ENCODE measurements at regions not wholly inside any gene's neighbourhood (a gene's known extent, or its start where the extent isn't known, plus 50 kb on each side); places are given as distances from the start of the nearest gene placed in this dataset.
"Not testable (repeated sequence)": the region's sequence is repeated elsewhere in the genome, so short reads cannot be mapped to it uniquely, and the experiment has no call there.

DNA sequence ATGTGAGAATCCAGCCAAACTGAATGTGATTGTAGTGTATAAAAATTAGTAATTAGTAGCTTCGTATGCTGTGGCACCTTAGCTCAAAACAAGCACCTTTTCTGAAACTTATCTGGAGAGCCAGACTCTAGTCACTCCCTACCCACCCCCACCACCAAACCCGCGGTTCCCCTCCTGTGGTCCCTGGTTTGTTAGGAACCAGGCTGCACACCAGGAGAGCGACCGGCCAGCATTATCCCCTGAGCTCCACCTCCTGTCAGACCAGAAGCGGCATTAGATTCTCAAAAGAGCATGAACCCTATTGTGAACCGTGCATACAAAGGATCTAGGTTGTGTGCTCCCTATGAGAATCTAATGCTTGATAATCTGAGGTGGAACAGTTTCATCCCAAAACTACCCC is 498.6 kb downstream of the CHSY3 start:
- DNase-seq (ENCODE audit: low spot score) (peak; percentile 38), ATAC-seq (peak; percentile 96)
- TF ChIP-seq ZNF232 (CRISPR knock-in tag; IDR thresholded peaks at IDR 0.05): no peak
- peak; percentile 42; the same call in 1 of the 2 replicates for TF ChIP-seq ZNF423 (CRISPR knock-in tag; IDR thresholded peaks at IDR 0.05)
- ChIA-PET POLR2A (interaction anchor here (0.6 kb wide), 1 partner anchor 258 kb away, joined by 4 read pairs; no protein-coding TSS in a partner anchor), CTCF (interaction anchor here (0.6 kb wide), 1 partner anchor 173 kb away, joined by 4 read pairs; no protein-coding TSS in a partner anchor)
- Mint-ChIP-seq H3K27me3 (ENCODE audit: low read depth) (no peaks in the 10 kb centered on the region), H3K27ac (no peak overlapping the region), H3K4me3 (no peak overlapping the region), H3K4me1 (peaks cover 18% of the 10 kb centered on the region), H3K9me3 (peaks cover 13% of the 10 kb centered on the region), H3K36me3 (no peaks in the 10 kb centered on the region)

DNA sequence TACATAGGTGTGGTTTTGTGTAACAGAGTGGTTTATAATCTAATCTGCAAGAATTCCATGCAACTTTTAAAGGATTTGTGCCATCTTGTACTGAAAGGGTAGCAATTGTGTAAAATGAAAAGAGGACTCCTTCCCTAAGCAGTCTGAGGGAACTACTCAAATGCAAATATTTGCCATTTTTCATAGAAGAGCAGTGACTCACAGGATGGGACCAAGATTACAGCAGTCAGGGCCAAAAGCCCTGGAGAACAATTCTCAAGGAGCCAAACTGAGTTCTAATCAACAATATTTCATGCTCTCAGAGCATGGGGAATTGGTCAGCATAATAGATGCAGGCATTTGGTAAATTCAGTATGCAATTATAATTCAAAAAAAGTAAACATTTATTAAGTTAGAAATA is 495.8 kb downstream of the CHSY3 start:
- H3K4me1 Mint-ChIP-seq: peaks cover 25% of the 10 kb centered on the region
- H3K4me3 Mint-ChIP-seq: no peak overlapping the region
- no peak overlapping the region for H3K27ac Mint-ChIP-seq
- ChIA-PET CTCF (no interaction called here), POLR2A (no interaction called here)
- no peaks in the 10 kb centered on the region for H3K27me3 Mint-ChIP-seq (ENCODE audit: low read depth)
- DNase-seq (ENCODE audit: low spot score) (no peak), ATAC-seq (no peak)
- TF ChIP-seq TP53 (CRISPR knock-in tag; IDR thresholded peaks at IDR 0.05) (no peak), NFYB (CRISPR knock-in tag; conservative IDR thresholded peaks at IDR 0.05; ENCODE audit: low read depth) (no peak), ZNF219 (CRISPR knock-in tag; IDR thresholded peaks at IDR 0.05; ENCODE audit: borderline replicate concordance) (no peak), NR3C1 (CRISPR knock-in tag; conservative IDR thresholded peaks at IDR 0.05; ENCODE audit: low read depth) (no peak)
- no peaks in the 10 kb centered on the region for H3K36me3 Mint-ChIP-seq
- peaks cover 7% of the 10 kb centered on the region for H3K9me3 Mint-ChIP-seq

DNA sequence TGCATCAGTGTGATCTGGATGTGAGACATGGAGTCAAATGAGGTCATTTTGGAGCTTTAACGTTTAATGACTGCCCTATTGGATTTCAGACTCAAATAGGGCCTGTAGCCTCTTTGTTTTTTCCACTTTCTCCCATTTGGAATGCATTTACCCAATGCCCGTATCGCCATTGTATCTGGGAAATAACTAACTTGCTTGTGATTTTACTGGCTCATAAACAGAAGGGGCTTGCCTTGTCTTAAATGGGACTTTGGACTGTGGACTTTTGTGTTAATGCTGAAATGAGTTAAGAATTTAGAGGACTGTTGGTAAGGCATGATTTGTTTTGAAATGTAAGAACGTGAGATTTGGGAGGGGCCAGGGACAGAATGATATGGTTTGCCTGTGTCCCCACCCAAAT is 494.6 kb downstream of the CHSY3 start:
- no peaks in the 10 kb centered on the region for H3K36me3 Mint-ChIP-seq
- DNase-seq (ENCODE audit: low spot score) (no peak), ATAC-seq (no peak)
- POLR2A ChIA-PET: no interaction called here
- CTCF ChIA-PET: no interaction called here
- H3K27me3 Mint-ChIP-seq (ENCODE audit: low read depth): no peaks in the 10 kb centered on the region
- peaks cover 11% of the 10 kb centered on the region for H3K9me3 Mint-ChIP-seq
- TF ChIP-seq, protein P1, sequence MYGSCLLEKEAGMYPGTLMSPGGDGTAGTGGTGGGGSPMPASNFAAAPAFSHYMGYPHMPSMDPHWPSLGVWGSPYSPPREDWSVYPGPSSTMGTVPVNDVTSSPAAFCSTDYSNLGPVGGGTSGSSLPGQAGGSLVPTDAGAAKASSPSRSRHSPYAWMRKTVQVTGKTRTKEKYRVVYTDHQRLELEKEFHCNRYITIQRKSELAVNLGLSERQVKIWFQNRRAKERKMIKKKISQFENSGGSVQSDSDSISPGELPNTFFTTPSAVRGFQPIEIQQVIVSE (CRISPR knock-in tag; IDR thresholded peaks at IDR 0.05; ENCODE audit: borderline replicate concordance): no peak
- TF ChIP-seq JAZF1 (CRISPR knock-in tag; IDR thresholded peaks at IDR 0.05) (no peak), EMX1 (CRISPR knock-in tag; IDR thresholded peaks at IDR 0.05) (no peak), SMAD4 (CRISPR knock-in tag; IDR thresholded peaks at IDR 0.05) (no peak), PRRX2 (CRISPR knock-in tag; IDR thresholded peaks at IDR 0.05) (no peak), FOXJ3 (CRISPR knock-in tag; IDR thresholded peaks at IDR 0.05; ENCODE audit: borderline replicate concordance) (no peak), SOX15 (CRISPR knock-in tag; IDR thresholded peaks at IDR 0.05) (no peak), ZBTB21 (CRISPR knock-in tag; IDR thresholded peaks at IDR 0.05; ENCODE audit: borderline replicate concordance) (no peak), IRF2 (CRISPR knock-in tag; IDR thresholded peaks at IDR 0.05; ENCODE audit: borderline replicate concordance, low read depth) (no peak)
- TF ChIP-seq, protein P2, sequence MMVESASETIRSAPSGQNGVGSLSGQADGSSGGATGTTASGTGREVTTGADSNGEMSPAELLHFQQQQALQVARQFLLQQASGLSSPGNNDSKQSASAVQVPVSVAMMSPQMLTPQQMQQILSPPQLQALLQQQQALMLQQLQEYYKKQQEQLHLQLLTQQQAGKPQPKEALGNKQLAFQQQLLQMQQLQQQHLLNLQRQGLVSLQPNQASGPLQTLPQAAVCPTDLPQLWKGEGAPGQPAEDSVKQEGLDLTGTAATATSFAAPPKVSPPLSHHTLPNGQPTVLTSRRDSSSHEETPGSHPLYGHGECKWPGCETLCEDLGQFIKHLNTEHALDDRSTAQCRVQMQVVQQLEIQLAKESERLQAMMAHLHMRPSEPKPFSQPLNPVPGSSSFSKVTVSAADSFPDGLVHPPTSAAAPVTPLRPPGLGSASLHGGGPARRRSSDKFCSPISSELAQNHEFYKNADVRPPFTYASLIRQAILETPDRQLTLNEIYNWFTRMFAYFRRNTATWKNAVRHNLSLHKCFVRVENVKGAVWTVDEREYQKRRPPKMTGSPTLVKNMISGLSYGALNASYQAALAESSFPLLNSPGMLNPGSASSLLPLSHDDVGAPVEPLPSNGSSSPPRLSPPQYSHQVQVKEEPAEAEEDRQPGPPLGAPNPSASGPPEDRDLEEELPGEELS (CRISPR knock-in tag; IDR thresholded peaks at IDR 0.05): no peak
- TF ChIP-seq, protein P3, sequence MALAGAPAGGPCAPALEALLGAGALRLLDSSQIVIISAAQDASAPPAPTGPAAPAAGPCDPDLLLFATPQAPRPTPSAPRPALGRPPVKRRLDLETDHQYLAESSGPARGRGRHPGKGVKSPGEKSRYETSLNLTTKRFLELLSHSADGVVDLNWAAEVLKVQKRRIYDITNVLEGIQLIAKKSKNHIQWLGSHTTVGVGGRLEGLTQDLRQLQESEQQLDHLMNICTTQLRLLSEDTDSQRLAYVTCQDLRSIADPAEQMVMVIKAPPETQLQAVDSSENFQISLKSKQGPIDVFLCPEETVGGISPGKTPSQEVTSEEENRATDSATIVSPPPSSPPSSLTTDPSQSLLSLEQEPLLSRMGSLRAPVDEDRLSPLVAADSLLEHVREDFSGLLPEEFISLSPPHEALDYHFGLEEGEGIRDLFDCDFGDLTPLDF (CRISPR knock-in tag; IDR thresholded peaks at IDR 0.05): no peak
- TF ChIP-seq, protein P4, sequence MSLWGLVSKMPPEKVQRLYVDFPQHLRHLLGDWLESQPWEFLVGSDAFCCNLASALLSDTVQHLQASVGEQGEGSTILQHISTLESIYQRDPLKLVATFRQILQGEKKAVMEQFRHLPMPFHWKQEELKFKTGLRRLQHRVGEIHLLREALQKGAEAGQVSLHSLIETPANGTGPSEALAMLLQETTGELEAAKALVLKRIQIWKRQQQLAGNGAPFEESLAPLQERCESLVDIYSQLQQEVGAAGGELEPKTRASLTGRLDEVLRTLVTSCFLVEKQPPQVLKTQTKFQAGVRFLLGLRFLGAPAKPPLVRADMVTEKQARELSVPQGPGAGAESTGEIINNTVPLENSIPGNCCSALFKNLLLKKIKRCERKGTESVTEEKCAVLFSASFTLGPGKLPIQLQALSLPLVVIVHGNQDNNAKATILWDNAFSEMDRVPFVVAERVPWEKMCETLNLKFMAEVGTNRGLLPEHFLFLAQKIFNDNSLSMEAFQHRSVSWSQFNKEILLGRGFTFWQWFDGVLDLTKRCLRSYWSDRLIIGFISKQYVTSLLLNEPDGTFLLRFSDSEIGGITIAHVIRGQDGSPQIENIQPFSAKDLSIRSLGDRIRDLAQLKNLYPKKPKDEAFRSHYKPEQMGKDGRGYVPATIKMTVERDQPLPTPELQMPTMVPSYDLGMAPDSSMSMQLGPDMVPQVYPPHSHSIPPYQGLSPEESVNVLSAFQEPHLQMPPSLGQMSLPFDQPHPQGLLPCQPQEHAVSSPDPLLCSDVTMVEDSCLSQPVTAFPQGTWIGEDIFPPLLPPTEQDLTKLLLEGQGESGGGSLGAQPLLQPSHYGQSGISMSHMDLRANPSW (CRISPR knock-in tag; conservative IDR thresholded peaks at IDR 0.05; ENCODE audit: low read depth): no peak
- TF ChIP-seq, protein P5, sequence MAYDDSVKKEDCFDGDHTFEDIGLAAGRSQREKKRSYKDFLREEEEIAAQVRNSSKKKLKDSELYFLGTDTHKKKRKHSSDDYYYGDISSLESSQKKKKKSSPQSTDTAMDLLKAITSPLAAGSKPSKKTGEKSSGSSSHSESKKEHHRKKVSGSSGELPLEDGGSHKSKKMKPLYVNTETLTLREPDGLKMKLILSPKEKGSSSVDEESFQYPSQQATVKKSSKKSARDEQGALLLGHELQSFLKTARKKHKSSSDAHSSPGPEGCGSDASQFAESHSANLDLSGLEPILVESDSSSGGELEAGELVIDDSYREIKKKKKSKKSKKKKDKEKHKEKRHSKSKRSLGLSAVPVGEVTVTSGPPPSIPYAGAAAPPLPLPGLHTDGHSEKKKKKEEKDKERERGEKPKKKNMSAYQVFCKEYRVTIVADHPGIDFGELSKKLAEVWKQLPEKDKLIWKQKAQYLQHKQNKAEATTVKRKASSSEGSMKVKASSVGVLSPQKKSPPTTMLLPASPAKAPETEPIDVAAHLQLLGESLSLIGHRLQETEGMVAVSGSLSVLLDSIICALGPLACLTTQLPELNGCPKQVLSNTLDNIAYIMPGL (CRISPR knock-in tag; IDR thresholded peaks at IDR 0.05): no peak
- H3K27ac Mint-ChIP-seq: no peak overlapping the region
- peaks cover 25% of the 10 kb centered on the region for H3K4me1 Mint-ChIP-seq
- H3K4me3 Mint-ChIP-seq: no peak overlapping the region

DNA sequence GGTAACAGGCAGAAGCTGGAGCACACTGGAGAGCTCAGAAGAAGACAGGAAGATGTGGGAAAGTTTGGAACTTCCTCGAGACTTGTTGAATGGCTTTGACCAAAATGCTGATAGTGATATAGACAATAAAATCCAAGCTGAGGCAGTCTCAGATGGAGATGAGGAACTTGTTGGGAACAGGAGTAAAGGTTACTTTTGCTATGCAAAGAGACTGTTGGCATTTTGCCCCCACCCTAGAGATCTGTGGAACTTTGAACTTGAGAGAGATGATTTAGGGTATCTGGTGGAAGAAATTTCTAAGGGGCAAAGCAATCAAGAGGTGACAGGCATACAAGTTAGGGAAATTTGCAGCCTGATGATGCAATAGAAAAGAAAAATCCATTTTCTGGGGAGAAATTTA is 493.5 kb downstream of the CHSY3 start:
- peaks cover 19% of the 10 kb centered on the region for H3K9me3 Mint-ChIP-seq
- H3K4me1 Mint-ChIP-seq: peaks cover 20% of the 10 kb centered on the region
- CTCF ChIA-PET; H3K4me3 Mint-ChIP-seq; ATAC-seq; H3K36me3 Mint-ChIP-seq; DNase-seq (ENCODE audit: low spot score); H3K27me3 Mint-ChIP-seq (ENCODE audit: low read depth): not testable (repeated sequence)
- POLR2A ChIA-PET: interaction anchor here (0.6 kb wide), 1 partner anchor 278 kb away, joined by 11 read pairs; no protein-coding TSS in a partner anchor
- peak overlapping the region; percentile 13; the same call in 1 of the 2 replicates for H3K27ac Mint-ChIP-seq
